Fibroblast of lung (primary cell): ENCODE measurements at regions not wholly inside any gene's neighbourhood (a gene's known extent, or its start where the extent isn't known, plus 50 kb on each side); places are given as distances from the start of the nearest gene placed in this dataset.

Experiments used
- DNase-seq, 2 donors: peaks; one replicate each; pipeline versions ENCODE4 v3.0.0 to v3.0.0-alpha.2; 2010; ENCODE audit warnings: low read depth in 2 of 2
- H2AFZ ChIP-seq: 2 replicates; pipeline ENCODE4 v1.5.1; 2012; ENCODE audit warnings: low read length, control low read depth, inconsistent platforms
- H3K27ac ChIP-seq: 2 replicates; pipeline ENCODE4 v1.5.1; 2011; ENCODE audit warnings: low read length, control low read depth; ENCODE audit not compliant: insufficient read depth
- H3K27me3 ChIP-seq: 2 replicates; pipeline ENCODE4 v1.5.1; 2011; ENCODE audit warnings: mild to moderate bottlenecking, low read length; ENCODE audit not compliant: control insufficient read depth, insufficient read depth
- H3K36me3 ChIP-seq: 2 replicates; pipeline ENCODE4 v1.5.1; 2011; ENCODE audit warnings: low read length; ENCODE audit not compliant: control insufficient read depth, insufficient read depth
- H3K4me1 ChIP-seq: 2 replicates; pipeline ENCODE4 v1.5.1; 2011; ENCODE audit warnings: low read length; ENCODE audit not compliant: control insufficient read depth, insufficient read depth; ENCODE audit errors: extremely low read depth
- H3K4me2 ChIP-seq: 2 replicates; pipeline ENCODE4 v1.5.1; 2011; ENCODE audit warnings: low read length, control low read depth; ENCODE audit not compliant: insufficient read depth; ENCODE audit errors: extremely low read depth
- H3K4me3 ChIP-seq, 4 experiments: fragments of 200-600 bp in 1 of 4; sonication (generic) in 1 of 4; replicated peaks in 1 of 4; 2 replicates each; pipeline ENCODE4 v1.5.1; 2011 to 2016; ENCODE audit warnings: low read length in 4 of 4, low read depth in 3 of 4, mild to moderate bottlenecking in 3 of 4, control low read depth in 2 of 4, inconsistent platforms in 1 of 4, mixed read lengths in 1 of 4; ENCODE audit not compliant: insufficient read depth in 1 of 4; ENCODE audit errors: control extremely low read depth in 1 of 4
- H3K79me2 ChIP-seq: 2 replicates; pipeline ENCODE4 v1.5.1; 2012; ENCODE audit warnings: mild to moderate bottlenecking, low read length, inconsistent platforms; ENCODE audit not compliant: control insufficient read depth, insufficient read depth
- H3K9ac ChIP-seq: 2 replicates; pipeline ENCODE4 v1.5.1; 2011; ENCODE audit warnings: mild to moderate bottlenecking, low read length, control low read depth; ENCODE audit not compliant: insufficient read depth
- H3K9me3 ChIP-seq: 2 replicates; pipeline ENCODE4 v1.5.1; 2012; ENCODE audit warnings: low read depth, low read length; ENCODE audit not compliant: control insufficient read depth, insufficient read depth
- H4K20me1 ChIP-seq: 2 replicates; pipeline ENCODE4 v1.5.1; 2011; ENCODE audit warnings: low read length; ENCODE audit not compliant: control insufficient read depth, insufficient read depth; ENCODE audit errors: extremely low read depth
- CTCF ChIP-seq, 2 donors: IDR thresholded peaks in 1 of 2; conservative IDR thresholded peaks in 1 of 2; 1 replicate in 1 of 2; 2 replicates in 1 of 2; pipeline ENCODE4 v1.5.1; 2011 to 2012; ENCODE audit warnings: low read length in 2 of 2, control low read depth in 1 of 2, inconsistent platforms in 1 of 2, low read depth in 1 of 2, mild to moderate bottlenecking in 1 of 2
- EZH2 ChIP-seq: IDR thresholded peaks from 2 replicates; pipeline ENCODE4 v1.5.1; 2012; ENCODE audit warnings: low read length, control low read depth, mild to moderate bottlenecking; ENCODE audit errors: missing control alignments

GRCh38 chr20:29298759-29299613 lies 1958.5 kb upstream of the DEFB115 start:
- TF ChIP-seq EZH2 (no peak), CTCF (conservative IDR thresholded peaks at IDR 0.05 in 1 of 2, IDR thresholded peaks at IDR 0.05 in 1 of 2; ENCODE audit: low read depth in 1 of 2, low read length in 2 of 2) (no peak)
- H3K4me2 ChIP-seq = no peak overlapping the region
- no peak overlapping the region for H2AFZ ChIP-seq
- no peaks in the 10 kb centered on the region for H3K4me1 ChIP-seq
- H3K79me2 ChIP-seq = no peaks in the 10 kb centered on the region
- H4K20me1 ChIP-seq = no peaks in the 10 kb centered on the region
- no peak overlapping the region for H3K4me3 ChIP-seq
- no peak overlapping the region for H3K27ac ChIP-seq
- no peaks in the 10 kb centered on the region for H3K36me3 ChIP-seq
- H3K9ac ChIP-seq = no peak overlapping the region
- peak; percentile 6 to 16 for DNase-seq
- H3K9me3 ChIP-seq = no peaks in the 10 kb centered on the region
- no peaks in the 10 kb centered on the region for H3K27me3 ChIP-seq

GRCh38 chr20:29299811-29300578 lies 1957.5 kb upstream of the DEFB115 start:
- Histone ChIP-seq H3K4me2 (no peak overlapping the region), H3K4me3 (no peak overlapping the region), H3K36me3 (no peaks in the 10 kb centered on the region), H3K9ac (no peak overlapping the region), H3K27ac (no peak overlapping the region), H3K79me2 (no peaks in the 10 kb centered on the region), H2AFZ (no peak overlapping the region), H3K4me1 (no peaks in the 10 kb centered on the region), H3K9me3 (no peaks in the 10 kb centered on the region), H4K20me1 (no peaks in the 10 kb centered on the region), H3K27me3 (no peaks in the 10 kb centered on the region)
- DNase-seq = no peak
- no peak for TF ChIP-seq EZH2
- no peak for TF ChIP-seq CTCF (conservative IDR thresholded peaks at IDR 0.05 in 1 of 2, IDR thresholded peaks at IDR 0.05 in 1 of 2; ENCODE audit: low read depth in 1 of 2, low read length in 2 of 2)
